DOHH2 (cell line): ENCODE measurements at regions not wholly inside any gene's neighbourhood (a gene's known extent, or its start where the extent isn't known, plus 50 kb on each side); places are given as distances from the start of the nearest gene placed in this dataset.

ENCODE experiments used
- H3F3A ChIP-seq: fragments of 200-600 bp; sonication (generic), shearing (Covaris generic); 2 replicates; pipeline ENCODE4 v1.6.0; 2016; ENCODE audit warnings: antibody characterized with exemption, mild to moderate bottlenecking; ENCODE audit not compliant: control insufficient read depth, insufficient read depth
- H3K27ac ChIP-seq: fragments of 200-600 bp; sonication (generic); 2 replicates; pipeline ENCODE4 v1.5.1; 2014; ENCODE audit warnings: low read depth, mild to moderate bottlenecking, low read length, moderate library complexity
- H3K27me3 ChIP-seq: fragments of 200-600 bp; sonication (generic); 2 replicates; pipeline ENCODE4 v1.6.1; 2014; ENCODE audit warnings: mild to moderate bottlenecking, low read length, mixed read lengths; ENCODE audit not compliant: control insufficient read depth
- H3K36me3 ChIP-seq: fragments of 200-600 bp; sonication (generic); 2 replicates; pipeline ENCODE4 v1.6.1; 2014; ENCODE audit warnings: mild to moderate bottlenecking, low read length, moderate library complexity, mixed read lengths; ENCODE audit not compliant: control insufficient read depth
- H3K4me1 ChIP-seq: fragments of 200-600 bp; sonication (generic); 2 replicates; pipeline ENCODE4 v1.6.1; 2014; ENCODE audit warnings: mild to moderate bottlenecking, low read length, mixed read lengths; ENCODE audit not compliant: control insufficient read depth
- H3K4me2 ChIP-seq: fragments of 200-600 bp; sonication (generic); 2 replicates; pipeline ENCODE4 v1.6.0; 2014; ENCODE audit warnings: mild to moderate bottlenecking, low read length, moderate library complexity
- H3K4me3 ChIP-seq: fragments of 200-600 bp; sonication (generic); 2 replicates; pipeline ENCODE4 v1.5.1; 2014; ENCODE audit warnings: mild to moderate bottlenecking, low read length, mixed read lengths
- H3K79me2 ChIP-seq: fragments of 200-600 bp; sonication (generic); 2 replicates; pipeline ENCODE4 v1.6.1; 2014; ENCODE audit warnings: mild to moderate bottlenecking, low read length, mixed read lengths; ENCODE audit not compliant: control insufficient read depth
- H3K9me2 ChIP-seq: fragments of 200-600 bp; sonication (generic); replicated peaks from 2 replicates; pipeline ENCODE4 v1.6.1; 2014; ENCODE audit warnings: mild to moderate bottlenecking, low read length, mixed read lengths; ENCODE audit not compliant: control insufficient read depth
- H3K9me3 ChIP-seq: fragments of 200-600 bp; sonication (generic); 2 replicates; pipeline ENCODE4 v1.6.1; 2014; ENCODE audit warnings: antibody characterized with exemption, low read length, mixed read lengths; ENCODE audit not compliant: control insufficient read depth, insufficient read depth
- H4K20me1 ChIP-seq: fragments of 200-600 bp; sonication (generic); 2 replicates; pipeline ENCODE4 v1.6.0; 2014; ENCODE audit warnings: low read depth, mild to moderate bottlenecking, antibody characterized with exemption, low read length, moderate library complexity; ENCODE audit not compliant: control insufficient read depth, insufficient read depth
- EZH2phosphoT487 ChIP-seq: fragments of 200-600 bp; sonication (generic); IDR thresholded peaks from 2 replicates; pipeline ENCODE4 v1.6.1; 2017; ENCODE audit warnings: borderline replicate concordance, mild to moderate bottlenecking, antibody characterized with exemption, low read length, moderate library complexity, mixed read lengths
- TF ChIP-seq, protein P1 (sequence below): fragments of 200-600 bp; sonication (generic); IDR thresholded peaks from one replicate; pipeline ENCODE4 v1.5.1; 2014; ENCODE audit warnings: antibody characterized with exemption, mild to moderate bottlenecking, low read depth, low read length; ENCODE audit not compliant: poor library complexity, severe bottlenecking

DNA sequence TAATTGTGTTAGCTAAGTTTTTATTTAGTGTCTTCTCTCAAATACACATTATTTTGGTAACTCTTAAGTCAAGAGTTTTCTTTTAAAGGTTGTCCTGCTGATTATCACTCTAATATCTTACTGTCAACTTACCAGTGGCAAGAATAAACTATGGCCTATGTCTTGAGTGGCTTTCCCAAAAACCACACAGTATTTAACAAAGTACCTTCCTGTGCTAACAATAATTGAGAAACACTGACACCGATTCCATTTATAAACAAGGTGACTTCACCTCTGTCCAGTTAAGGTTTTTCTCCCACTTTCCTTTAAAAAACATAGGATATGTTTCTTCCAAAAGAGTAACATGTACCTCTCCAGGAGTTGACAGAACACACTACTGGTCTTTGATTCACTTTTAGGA is 234.3 kb upstream of the CD96 start:
- no peaks in the 10 kb centered on the region for H3K79me2 ChIP-seq
- TF ChIP-seq EZH2phosphoT487: no peak
- TF ChIP-seq, protein P1, sequence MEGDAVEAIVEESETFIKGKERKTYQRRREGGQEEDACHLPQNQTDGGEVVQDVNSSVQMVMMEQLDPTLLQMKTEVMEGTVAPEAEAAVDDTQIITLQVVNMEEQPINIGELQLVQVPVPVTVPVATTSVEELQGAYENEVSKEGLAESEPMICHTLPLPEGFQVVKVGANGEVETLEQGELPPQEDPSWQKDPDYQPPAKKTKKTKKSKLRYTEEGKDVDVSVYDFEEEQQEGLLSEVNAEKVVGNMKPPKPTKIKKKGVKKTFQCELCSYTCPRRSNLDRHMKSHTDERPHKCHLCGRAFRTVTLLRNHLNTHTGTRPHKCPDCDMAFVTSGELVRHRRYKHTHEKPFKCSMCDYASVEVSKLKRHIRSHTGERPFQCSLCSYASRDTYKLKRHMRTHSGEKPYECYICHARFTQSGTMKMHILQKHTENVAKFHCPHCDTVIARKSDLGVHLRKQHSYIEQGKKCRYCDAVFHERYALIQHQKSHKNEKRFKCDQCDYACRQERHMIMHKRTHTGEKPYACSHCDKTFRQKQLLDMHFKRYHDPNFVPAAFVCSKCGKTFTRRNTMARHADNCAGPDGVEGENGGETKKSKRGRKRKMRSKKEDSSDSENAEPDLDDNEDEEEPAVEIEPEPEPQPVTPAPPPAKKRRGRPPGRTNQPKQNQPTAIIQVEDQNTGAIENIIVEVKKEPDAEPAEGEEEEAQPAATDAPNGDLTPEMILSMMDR: no peak
- H3K4me2 ChIP-seq: no peak overlapping the region
- H3K36me3 ChIP-seq: no peaks in the 10 kb centered on the region
- H4K20me1 ChIP-seq: no peaks in the 10 kb centered on the region
- H3K9me2 ChIP-seq: no peaks in the 10 kb centered on the region
- H3K27me3 ChIP-seq: no peaks in the 10 kb centered on the region
- no peaks in the 10 kb centered on the region for H3K4me1 ChIP-seq
- no peaks in the 10 kb centered on the region for H3F3A ChIP-seq
- no peaks in the 10 kb centered on the region for H3K9me3 ChIP-seq
- no peak overlapping the region for H3K4me3 ChIP-seq
- H3K27ac ChIP-seq: no peak overlapping the region

DNA sequence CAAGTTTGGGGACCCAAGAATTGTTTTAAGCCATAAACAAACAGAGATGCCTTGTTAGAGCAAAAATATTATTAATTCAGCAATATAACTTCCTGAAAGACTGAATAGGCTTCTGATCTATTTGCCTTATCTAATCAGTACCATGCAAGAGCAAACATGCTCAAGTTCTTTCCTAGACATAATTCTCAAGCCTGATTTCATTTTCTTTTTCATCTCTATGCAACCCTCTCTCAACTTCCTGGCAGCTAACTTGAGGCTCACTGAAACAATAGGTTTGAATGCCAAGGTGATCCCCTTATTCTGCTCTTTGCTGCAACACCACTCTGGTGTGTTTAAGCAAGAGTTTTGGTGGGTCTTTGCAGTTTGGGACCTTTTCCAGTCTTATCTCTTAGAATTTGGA is 230.9 kb upstream of the CD96 start:
- Histone ChIP-seq H3K9me3 (no peaks in the 10 kb centered on the region), H3K9me2 (no peaks in the 10 kb centered on the region), H4K20me1 (no peaks in the 10 kb centered on the region), H3F3A (no peaks in the 10 kb centered on the region), H3K4me3 (no peak overlapping the region), H3K79me2 (no peaks in the 10 kb centered on the region), H3K36me3 (no peaks in the 10 kb centered on the region), H3K27ac (no peak overlapping the region), H3K27me3 (no peaks in the 10 kb centered on the region), H3K4me2 (no peak overlapping the region), H3K4me1 (no peaks in the 10 kb centered on the region)
- TF ChIP-seq, protein P1: no peak
- TF ChIP-seq EZH2phosphoT487: no peak

DNA sequence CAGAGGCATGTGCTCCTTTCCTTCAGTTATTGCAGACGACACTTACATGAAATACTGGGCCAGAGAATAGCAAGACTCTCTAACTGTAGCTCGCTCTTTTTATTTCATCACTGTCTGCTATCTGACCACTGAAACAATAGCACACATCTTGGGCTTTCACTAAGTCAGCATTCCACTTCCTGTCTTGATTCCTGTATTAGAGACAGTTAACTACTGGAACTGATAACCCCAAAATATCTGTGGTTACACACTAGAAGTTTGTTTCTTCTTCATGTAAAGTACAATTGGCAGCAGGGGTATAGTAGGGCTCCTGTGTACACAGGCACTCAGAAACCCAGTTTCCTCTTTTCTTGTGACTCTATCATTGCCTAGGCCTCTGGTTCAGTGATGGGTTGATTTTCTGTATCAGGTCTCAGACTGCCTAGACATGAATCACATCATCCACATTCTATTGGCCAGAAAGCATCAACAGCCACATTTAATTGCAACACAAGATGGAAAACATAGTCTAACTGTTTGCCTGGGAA is 230.2 kb upstream of the CD96 start:
- Histone ChIP-seq H3K36me3 (no peaks in the 10 kb centered on the region), H3K9me3 (no peaks in the 10 kb centered on the region), H3K4me3 (no peak overlapping the region), H3F3A (no peaks in the 10 kb centered on the region), H3K4me1 (no peaks in the 10 kb centered on the region), H3K27ac (no peak overlapping the region), H3K9me2 (no peaks in the 10 kb centered on the region), H3K27me3 (no peaks in the 10 kb centered on the region), H3K4me2 (no peak overlapping the region), H3K79me2 (no peaks in the 10 kb centered on the region), H4K20me1 (no peaks in the 10 kb centered on the region)
- TF ChIP-seq EZH2phosphoT487: no peak
- TF ChIP-seq, protein P1: no peak
